ENCODE measurements at regions not wholly inside any gene's neighbourhood (a gene's known extent, or its start where the extent isn't known, plus 50 kb on each side); places are given as distances from the start of the nearest gene placed in this dataset.
"Not testable (repeated sequence)": the region's sequence is repeated elsewhere in the genome, so short reads cannot be mapped to it uniquely, and the experiment has no call there.

DNA sequence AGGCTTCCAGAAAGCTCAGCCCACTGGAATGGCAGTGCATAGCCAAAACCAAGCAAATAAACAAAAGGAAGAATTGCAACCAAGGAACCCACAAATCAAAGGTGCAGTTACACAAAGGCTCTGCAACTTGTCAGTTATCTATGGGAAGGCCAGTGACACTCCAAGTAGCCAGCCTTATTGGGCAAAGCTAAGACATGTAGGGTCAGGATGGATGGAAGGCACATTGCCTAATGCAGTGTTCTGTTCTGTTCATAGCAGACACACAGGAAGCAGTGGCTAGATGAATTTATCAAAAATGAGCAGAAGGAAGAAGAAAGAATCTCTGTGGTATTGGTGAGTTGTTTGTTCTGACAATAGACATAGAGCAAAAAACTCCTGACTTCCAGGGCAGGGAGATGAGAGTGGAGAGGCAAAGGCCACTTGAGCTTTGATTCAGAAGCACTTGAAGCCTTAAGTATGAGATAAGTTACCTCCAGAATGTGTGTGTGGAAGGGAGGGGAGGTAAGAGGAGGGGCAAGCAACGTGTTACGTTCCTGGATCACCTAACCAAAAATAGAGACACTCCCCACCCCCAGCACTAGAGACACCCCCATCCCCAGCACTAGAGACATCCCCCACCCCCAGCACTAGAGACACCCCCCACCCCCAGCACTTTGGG lies 57.9 kb upstream of the AKAP12 start:
- TF ChIP-seq SUZ12 (IDR thresholded peaks at IDR 0.05; ENCODE audit: extremely low read depth, insufficient read depth, insufficient read length) (no peak), ZNF274 (IDR thresholded peaks at IDR 0.05; ENCODE audit: low read depth, low read length) (no peak)

DNA sequence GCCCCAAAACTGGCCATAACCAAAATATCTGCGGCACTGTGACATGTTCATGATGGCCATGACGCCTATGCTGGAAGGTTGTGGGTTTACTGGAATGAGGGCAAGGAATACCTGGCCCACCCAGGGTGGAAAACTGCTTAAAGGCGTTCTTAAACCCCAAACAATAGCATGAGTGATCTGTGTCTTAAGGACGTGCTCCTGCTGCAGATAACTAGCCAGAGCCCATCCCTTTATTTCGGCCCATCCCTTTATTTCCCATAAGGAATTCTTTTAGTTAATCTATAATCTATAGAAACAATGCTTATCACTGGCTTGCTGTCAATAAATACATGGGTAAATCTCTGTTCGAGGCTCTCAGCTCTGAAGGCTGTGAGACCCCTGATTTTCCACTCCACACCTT lies 56.8 kb upstream of the AKAP12 start:
- not testable (repeated sequence) for DNase-seq (ENCODE audit: low read depth, low spot score); H3K9ac ChIP-seq (ENCODE audit: insufficient read length, low read depth); H3K9me3 ChIP-seq (ENCODE audit: insufficient read depth, low read length); H3K27me3 ChIP-seq (ENCODE audit: insufficient read depth, insufficient read length); H3K4me1 ChIP-seq (ENCODE audit: insufficient read depth, insufficient read length); H3K4me3 ChIP-seq (ENCODE audit: insufficient read length, low read depth); H3K36me3 ChIP-seq (ENCODE audit: insufficient read depth, insufficient read length, low read length)

More for the DNA sequence above, 57.9 kb upstream of the AKAP12 start:
- no peak overlapping the region for H3K9ac ChIP-seq (ENCODE audit: insufficient read length, low read depth)
- H3K9me3 ChIP-seq (ENCODE audit: insufficient read depth, low read length), result no peaks in the 10 kb centered on the region; the same call in 1 of the 2 replicates
- H3K36me3 ChIP-seq (ENCODE audit: insufficient read depth, insufficient read length, low read length), result no peaks in the 10 kb centered on the region
- H3K4me1 ChIP-seq (ENCODE audit: insufficient read depth, insufficient read length), result no peaks in the 10 kb centered on the region
- no peaks in the 10 kb centered on the region for H3K27me3 ChIP-seq (ENCODE audit: insufficient read depth, insufficient read length)
- H3K4me3 ChIP-seq (ENCODE audit: insufficient read length, low read depth), result no peak overlapping the region
- DNase-seq (ENCODE audit: low read depth, low spot score), result no peak

DNA sequence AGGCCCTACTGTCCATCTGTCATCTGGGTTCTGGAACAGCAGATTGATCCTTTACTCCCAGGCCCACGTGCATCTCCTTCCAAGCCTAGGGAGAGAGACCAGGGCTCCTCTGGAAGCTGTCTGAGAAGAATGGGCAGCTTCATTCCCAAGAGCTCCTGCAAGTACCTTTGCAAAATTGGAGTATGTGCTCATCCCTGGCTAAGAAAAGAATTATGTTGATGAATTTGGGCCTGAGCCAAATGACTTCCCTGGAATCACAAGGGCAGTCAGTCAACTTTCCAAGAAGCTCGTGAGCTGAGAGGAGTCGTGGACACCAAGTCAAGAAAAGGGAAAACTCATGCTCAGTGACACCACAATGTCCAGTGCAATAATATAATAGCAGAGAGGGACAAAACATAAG lies 54.6 kb upstream of the AKAP12 start:
- Histone ChIP-seq H3K9ac (ENCODE audit: insufficient read length, low read depth) (no peak overlapping the region), H3K27me3 (ENCODE audit: insufficient read depth, insufficient read length) (no peaks in the 10 kb centered on the region), H3K9me3 (ENCODE audit: insufficient read depth, low read length) (no peaks in the 10 kb centered on the region; the same call in 1 of the 2 replicates), H3K4me3 (ENCODE audit: insufficient read length, low read depth) (no peak overlapping the region), H3K4me1 (ENCODE audit: insufficient read depth, insufficient read length) (no peaks in the 10 kb centered on the region), H3K36me3 (ENCODE audit: insufficient read depth, insufficient read length, low read length) (no peaks in the 10 kb centered on the region)
- DNase-seq (ENCODE audit: low read depth, low spot score), result no peak
- TF ChIP-seq YY1 (IDR thresholded peaks at IDR 0.05; ENCODE audit: insufficient read depth, insufficient read length), result no peak
- TF ChIP-seq SUZ12 (IDR thresholded peaks at IDR 0.05; ENCODE audit: extremely low read depth, insufficient read depth, insufficient read length), result no peak
- no peak for TF ChIP-seq ZNF274 (IDR thresholded peaks at IDR 0.05; ENCODE audit: low read depth, low read length)

DNA sequence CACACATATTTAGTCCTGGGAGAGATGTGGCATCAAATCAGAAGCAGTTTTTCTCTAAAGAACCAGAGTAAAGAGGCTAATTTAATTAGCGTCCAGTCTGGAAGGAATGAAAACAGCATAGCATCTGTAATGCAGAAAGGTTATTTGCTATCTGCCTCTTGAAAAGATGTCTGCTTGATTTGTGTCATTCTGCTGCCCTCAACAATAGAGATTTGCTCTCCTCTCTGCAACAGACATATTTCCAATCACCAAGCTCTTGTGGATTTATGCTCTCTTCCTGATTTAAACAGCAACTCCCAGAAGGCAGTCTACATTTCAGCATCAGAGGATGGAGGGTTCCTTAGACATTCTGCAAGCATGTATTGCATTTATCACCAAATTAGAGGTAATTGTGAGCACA lies 53.5 kb upstream of the AKAP12 start:
- Histone ChIP-seq H3K4me3 (ENCODE audit: insufficient read length, low read depth) (no peak overlapping the region), H3K27me3 (ENCODE audit: insufficient read depth, insufficient read length) (no peaks in the 10 kb centered on the region), H3K9ac (ENCODE audit: insufficient read length, low read depth) (no peak overlapping the region), H3K36me3 (ENCODE audit: insufficient read depth, insufficient read length, low read length) (no peaks in the 10 kb centered on the region), H3K4me1 (ENCODE audit: insufficient read depth, insufficient read length) (no peaks in the 10 kb centered on the region), H3K9me3 (ENCODE audit: insufficient read depth, low read length) (no peaks in the 10 kb centered on the region; the same call in 1 of the 2 replicates)
- TF ChIP-seq YY1 (IDR thresholded peaks at IDR 0.05; ENCODE audit: insufficient read depth, insufficient read length), result no peak
- no peak for DNase-seq (ENCODE audit: low read depth, low spot score)

DNA sequence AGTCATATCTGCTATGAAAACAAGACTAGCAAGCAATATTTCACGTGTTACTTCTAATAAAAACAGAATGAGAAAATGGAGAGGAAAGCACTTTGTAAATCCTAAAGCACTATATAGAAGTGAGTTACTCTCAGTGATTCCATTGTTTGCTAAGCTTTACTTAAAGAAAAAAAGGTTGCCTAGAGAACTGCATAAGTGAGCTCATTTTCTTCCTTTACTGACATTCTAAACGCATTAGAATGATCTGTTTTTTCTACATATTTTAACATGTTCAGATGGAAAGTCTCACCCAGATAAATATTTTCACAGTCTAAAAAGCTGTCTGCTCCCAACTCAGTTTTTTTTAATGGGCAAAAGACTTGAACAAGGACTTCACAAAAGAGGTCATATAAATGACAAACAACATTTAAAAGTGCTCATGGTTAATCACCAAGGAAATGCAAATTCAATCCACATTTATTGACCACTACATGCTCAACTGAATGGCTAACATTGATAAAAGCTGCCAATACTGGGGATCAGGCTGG lies 52.9 kb upstream of the AKAP12 start:
- TF ChIP-seq SUZ12 (IDR thresholded peaks at IDR 0.05; ENCODE audit: extremely low read depth, insufficient read depth, insufficient read length) (no peak), ZNF274 (IDR thresholded peaks at IDR 0.05; ENCODE audit: low read depth, low read length) (no peak), YY1 (IDR thresholded peaks at IDR 0.05; ENCODE audit: insufficient read depth, insufficient read length) (no peak)
- Histone ChIP-seq H3K4me1 (ENCODE audit: insufficient read depth, insufficient read length) (no peaks in the 10 kb centered on the region), H3K27me3 (ENCODE audit: insufficient read depth, insufficient read length) (no peaks in the 10 kb centered on the region), H3K9ac (ENCODE audit: insufficient read length, low read depth) (no peak overlapping the region), H3K36me3 (ENCODE audit: insufficient read depth, insufficient read length, low read length) (no peaks in the 10 kb centered on the region), H3K9me3 (ENCODE audit: insufficient read depth, low read length) (no peaks in the 10 kb centered on the region; the same call in 1 of the 2 replicates), H3K4me3 (ENCODE audit: insufficient read length, low read depth) (no peak overlapping the region)
- DNase-seq (ENCODE audit: low read depth, low spot score), result no peak
